ENCODE measurements at regions not wholly inside any gene's neighbourhood (a gene's known extent, or its start where the extent isn't known, plus 50 kb on each side); places are given as distances from the start of the nearest gene placed in this dataset.

DNA sequence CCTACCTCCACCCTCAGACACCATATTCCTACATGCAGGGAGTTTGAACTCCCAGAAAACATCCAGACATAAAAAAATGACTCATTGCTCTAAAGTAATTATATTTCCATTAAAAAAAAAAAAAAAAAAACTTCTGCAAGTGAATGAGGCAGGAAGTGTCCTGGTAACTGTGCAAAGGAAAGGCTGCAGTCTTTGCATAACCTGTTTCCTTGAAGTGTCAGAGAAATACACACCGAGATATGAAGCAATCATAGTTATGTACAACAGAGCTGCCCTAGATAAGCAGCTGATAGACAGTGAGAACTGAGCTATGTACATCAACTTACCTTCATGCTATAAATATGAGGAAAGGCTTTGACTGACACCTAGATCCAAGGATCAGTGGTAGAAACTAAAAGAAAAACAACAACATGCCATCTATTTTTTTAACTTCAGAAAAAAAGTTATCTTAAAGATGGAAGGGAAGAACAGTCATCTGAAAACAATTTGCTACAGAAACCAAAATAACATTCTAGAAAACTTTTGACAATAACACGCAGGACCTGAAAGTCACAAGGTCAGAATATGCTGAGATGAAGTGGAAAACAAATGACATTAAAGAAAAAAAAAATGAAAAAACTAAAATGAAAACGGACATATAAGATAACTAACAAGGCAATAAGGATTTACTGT is 263.2 kb downstream of the SEC23A start:
- no peak for FAIRE-seq

DNA sequence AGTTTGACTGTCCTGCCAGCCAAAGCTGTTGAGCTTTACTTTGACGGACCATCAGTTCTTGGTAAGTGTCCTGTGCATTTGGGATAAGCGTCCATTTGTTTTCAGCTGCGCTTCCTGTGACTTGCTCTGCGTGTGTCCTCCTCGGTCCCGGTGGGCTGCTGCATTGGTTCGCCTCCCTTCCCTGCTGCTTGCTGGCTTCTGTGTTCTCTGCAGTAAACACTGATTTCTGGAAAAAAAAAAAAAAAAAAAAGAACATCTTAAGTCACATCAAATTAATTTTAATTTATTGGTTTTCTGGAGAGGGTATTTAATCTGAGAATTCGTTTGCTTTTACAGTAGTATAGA is 264.1 kb downstream of the SEC23A start:
- no peak for FAIRE-seq

DNA sequence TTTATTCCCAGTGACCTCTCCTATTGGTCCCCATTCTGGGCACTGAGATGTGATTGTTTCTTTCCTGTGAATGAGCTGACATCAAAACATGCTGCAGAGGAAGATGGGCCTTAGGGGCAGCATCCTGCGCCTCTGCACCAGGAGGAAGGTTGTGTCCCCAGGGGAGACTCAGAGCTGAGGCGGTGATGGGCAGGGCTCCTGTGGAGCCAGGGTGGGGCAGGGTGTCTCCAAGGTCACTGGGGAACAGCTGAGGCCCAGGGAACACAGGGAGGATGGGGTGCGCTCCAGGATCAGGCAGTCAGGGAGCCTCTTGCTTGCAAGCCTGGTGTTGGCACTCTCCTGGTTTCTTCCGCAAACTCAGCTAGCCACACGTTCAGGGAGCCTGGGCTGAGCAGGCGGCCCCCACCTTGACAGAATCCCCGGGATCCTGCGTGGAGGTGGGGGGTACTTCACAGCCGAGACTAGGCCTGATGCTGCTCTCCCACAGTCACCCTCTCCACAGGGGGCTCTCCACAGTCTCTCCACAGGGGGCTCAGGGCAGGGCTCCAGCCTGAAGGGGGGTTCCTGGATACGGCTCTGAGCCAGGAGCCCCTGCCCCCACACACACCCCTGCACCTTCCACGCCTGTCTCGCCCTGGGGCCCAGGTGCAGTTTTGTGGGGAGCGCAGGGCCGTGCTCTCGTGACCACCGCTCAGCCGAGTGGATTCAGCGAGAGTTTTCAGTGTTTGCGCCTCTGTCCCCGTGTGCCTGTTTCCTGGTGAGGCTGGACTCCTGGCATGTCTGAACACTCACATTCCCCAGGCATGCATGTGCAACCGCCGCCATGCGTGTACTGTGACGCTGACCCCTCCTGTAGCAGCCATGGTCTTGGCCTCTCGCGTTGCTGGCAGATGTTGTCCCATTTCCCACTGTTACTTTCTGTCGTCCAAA is 264.7 kb downstream of the SEC23A start:
- no peak for FAIRE-seq

DNA sequence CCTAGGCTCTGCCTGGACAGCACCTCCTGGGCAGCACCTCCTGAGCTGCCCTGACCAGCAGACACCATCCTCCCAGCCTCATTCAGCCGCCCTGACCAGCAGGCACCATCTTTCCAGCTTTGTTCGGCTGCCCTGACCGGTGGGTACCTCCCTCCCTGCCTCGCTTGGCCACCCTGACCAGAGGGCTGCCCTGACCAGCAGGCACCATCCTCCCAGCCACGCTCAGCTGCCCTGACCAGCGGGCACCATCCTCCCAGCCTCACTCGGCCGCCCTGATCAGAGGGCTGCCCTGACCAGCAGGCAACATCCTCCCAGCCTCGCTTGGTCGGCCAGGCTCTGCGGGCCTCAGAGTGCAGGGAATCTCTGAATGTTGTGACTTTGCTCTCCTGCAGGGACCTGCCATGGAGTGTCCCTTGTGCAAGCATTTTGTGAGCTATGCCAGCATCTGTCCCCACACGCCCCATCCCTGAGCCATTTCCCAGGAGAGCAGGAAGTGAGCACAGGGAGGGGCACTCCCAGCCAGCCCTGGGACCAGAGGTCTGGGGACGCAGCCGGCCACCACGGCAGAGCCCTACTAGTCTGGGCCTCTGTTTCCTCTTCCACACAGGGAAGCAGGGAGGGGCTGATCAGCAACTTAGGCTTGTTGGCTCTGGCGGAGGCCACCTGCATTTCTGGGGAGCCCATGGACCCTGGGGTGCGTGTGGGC is 265.5 kb downstream of the SEC23A start:
- FAIRE-seq = no peak

DNA sequence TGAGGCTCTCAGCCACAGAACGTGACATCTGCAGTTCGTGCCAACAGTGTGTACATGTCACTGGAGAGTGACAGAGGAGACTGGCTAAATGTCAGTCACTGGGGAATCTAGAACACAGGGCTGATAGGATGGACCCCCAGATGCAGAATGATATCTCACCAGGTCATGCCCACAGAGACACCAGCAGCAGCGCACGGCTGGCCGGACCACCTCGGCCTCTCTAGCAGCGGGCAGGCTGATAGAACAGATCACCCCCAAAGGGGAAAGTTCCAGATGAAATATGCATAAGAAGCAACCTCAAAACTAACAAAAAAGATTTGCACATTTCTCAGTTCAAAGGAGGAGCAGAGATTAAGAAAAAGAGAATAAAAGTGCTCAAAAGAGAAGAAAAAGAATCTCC is 266.5 kb downstream of the SEC23A start:
- no peak for FAIRE-seq

DNA sequence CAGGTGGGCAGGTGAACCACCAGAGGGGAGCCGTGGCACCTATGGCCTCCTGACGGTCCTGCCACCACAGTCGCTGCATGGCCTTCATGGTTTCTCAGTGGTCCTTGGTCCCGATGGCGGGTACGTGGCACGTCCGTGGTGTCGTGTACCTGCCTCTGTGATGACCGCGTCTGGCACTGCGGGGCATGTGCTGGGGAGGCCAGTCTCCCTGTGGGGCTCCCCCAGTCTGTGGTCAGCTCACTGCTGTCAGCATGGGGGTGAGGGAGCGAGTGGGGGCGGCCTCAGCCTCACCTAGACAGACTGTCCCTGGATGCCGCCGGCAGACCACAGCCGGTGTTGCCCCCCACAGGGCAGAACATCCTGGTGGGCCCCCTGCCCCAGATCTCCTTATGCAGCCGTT is 267.2 kb downstream of the SEC23A start:
- FAIRE-seq = no peak

DNA sequence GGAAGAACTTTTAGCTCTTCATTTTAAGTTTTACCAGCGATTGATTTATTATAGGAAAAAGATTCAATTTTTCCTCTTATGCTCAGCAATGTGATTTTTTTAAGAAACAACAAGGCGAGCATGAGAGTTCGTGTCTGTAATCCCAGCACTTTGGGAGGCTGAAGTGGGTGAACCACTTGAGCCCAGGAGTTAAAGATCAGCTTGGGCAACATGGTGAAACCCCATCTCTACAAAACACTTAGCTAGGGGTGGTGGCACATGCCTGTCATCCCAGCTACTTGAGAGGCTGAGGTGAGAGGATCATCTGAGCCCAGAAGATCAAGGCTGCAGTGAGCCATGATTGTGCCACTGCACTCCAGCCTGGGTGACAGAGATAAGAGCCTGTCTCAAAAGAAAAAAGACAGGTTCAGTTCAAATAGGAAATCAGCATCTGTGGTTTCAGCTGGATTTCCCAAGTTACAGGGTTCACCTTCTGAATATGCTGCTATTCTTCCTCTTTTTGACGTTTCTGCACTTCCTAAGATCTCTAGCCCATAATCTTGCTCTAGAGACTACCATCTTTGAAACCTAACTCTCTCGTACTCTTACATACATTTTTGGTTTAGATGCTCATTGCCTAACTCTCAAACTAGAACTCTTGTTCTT is 274.7 kb downstream of the SEC23A start:
- no peak for FAIRE-seq

DNA sequence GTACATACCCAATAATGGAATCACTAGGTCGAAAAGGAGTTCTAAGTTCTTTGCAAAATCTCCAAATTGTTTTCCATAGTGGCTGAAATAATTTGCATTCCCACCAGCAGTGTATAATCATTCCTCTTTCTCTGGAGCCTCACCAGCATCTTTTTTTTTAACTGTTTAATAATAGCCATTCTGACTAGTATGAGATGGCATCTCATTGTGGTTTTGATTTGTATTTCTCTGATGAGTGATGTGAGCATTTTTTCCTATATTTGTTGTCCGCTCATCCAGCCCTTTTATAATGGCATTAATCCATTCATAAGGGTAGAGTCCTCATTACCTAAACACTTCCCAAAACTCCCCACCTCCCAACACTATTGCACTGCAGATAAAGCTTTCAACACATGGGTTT is 278.3 kb downstream of the SEC23A start:
- no peak for FAIRE-seq

DNA sequence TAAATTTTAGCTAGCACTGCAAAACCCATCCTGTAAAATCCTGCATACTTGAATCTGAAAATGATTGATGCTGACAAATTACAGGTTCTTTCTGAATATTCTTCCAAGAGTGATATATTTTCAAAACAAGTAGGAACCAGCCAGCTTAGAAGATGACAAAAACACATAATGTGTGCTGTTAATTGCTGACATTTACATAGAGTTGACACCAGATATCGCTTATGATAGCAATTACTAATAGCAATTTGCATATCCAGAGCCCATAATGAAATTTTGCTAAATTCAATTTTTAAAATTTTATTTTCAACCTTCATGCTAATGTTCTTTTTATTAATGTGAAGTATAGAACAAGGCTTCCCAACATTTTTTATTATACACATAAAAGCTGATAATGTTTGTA is 284.5 kb downstream of the SEC23A start:
- FAIRE-seq = no peak

DNA sequence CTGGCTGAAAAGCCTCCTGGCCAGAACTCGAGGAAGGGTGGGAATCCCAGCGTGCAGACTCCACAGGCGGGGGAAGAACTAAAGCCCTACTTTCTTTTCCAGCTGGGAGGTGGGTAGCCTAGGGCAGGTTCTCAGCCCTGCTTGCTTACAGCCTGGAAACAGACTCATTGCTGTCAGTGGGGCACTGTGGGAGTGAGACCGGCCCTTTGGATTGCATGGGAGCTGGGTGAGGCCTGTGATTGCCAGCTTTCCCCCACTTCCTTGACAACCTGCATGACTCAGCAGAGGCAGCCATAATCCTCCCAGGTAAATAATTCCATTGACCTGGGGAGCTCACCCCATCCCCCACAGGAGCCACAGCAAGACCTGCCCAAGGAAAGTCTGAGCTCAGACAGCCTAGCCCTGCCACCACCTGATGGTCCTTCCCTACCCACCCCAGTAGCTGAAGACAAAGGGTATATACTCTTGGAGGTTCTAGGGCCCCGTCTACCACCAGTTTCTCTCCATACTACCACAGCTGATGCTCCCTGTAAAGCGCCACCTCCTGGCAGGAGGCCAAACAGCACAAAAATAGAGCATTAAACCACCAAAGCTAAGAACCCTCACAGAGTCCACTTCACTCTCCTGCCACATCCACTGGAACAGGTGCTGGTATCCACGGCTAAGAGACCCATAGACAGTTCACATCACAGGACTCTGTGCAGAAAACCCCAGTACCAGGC is 294.1 kb downstream of the SEC23A start:
- FAIRE-seq = no peak

DNA sequence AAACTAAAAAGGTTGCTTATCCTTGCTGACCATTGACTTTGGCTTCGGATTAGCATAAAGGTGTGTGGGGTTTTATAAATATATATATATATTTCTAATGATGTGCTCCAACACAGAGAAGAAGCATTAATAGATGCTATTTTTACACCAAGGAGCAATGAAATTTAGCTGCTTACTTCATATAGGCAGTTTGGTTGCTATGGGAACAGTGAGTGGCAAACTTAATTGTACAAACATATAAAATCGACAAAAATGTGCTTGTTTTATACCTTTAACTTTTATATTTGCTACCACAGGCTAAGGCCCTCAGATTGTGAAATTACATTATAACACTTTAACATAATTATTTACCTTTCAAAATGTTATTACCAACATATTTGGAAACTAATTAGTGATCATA is 303.4 kb downstream of the SEC23A start:
- FAIRE-seq = peak; percentile 28

DNA sequence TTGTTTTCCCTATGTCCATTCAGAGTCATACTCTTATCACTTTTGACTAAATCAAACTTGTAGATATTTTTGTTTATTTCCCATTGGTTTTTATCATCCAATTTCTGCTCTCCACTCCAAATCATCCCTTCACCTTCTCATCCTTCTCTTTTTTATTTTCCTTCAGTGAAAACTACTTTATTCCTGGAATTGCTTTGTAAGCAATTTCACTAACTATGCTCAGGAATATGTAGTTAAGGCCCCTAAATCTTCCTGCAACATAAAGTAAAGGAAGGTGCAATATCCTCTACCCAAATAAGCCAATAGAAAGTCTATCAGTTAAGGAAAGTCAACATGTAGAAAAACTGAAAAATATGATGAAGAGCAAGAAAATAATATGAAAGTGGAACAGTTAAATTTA is 308.4 kb downstream of the SEC23A start:
- no peak for FAIRE-seq

DNA sequence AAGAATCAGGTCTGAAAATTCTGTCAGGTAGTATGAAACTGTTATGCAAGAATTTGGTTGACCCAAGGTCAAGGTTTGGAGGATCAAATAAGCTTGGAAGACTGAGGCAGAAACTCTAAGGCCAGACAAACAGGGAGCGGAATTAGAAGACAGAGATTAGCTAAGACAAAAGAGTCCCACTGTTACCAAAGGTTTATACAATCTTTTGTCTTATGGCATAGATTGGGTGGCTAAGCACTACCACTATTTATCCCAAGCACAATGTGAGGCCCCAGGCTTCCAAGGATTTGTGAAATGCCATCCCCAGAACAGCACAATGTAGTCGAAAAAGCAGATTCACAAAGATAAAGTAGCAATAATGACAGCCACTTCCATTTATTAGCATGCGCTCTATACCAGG is 311.2 kb downstream of the SEC23A start:
- no peak for FAIRE-seq

DNA sequence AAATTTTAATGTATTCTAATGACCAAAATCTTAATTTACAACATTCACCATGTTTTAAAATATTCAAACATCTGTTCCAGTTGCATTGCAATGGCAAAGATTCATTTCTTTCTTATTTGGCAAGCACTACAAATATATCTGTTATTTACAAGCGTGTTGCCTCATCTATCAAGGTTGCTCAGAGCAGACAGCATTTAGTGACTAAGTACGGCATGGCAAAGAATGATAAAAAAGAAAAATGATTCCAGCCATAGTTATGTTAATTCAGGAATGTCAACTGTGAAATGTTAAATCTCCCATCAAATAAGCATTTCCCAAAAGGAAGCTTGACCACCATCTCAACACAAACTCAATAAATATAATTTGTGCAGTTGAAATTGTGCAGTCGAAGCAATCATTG is 312.1 kb downstream of the SEC23A start:
- FAIRE-seq = no peak

DNA sequence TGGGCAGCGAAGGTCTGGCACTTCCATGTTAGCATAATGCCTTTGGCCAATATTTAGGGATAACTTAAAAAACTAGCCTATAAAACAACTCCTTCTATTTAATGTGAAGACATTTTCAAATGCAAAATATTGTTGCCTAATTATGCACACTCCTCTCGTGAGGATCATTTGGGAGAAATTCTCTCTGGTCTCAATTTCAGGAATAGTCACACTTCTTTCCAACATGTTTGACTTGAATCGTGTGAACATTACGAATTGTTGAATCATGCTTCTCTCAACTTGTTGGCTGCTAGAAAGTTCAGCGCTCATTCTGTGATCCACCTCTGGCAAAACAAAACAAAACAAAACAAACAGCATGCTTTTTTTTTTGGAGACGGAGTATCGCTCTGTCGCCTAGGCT is 313.2 kb downstream of the SEC23A start:
- no peak for FAIRE-seq

DNA sequence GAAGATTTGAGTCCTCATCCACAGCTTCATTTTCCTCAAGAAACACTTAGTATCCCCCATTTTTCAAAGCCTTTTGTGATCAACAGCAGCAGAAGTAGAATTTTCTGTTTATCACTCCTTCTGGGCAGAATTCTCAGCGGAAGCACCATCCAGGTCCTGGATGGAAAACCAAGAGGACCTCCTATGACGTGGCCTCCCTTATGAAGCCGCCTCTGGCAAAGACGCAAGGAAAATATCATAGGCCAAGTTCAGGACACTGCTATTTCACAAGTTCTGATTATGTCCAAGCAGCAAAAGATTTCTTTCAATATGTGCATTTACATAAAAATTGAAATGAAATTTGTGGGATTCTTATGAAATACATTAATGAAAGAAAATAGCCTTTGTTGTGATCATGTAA is 315.0 kb downstream of the SEC23A start:
- FAIRE-seq = no peak

DNA sequence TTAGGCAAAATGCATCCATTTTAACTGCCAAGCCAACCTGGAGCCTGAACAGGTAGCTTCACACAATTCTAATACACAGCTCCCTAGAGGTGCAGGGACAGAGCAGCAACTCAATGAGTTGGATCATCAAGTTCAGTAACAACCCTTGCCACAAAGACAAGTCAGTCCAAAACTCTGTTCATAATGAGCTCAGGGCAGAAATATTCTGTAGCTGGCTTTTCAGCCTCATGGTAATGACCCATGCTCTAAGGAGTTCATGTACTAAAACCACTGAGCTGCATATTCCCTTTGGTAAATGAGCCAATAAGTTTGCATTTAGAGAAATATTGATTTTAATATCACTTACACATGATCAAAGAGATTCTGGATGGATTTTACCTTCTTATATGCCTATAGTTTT is 316.1 kb downstream of the SEC23A start:
- FAIRE-seq = no peak

DNA sequence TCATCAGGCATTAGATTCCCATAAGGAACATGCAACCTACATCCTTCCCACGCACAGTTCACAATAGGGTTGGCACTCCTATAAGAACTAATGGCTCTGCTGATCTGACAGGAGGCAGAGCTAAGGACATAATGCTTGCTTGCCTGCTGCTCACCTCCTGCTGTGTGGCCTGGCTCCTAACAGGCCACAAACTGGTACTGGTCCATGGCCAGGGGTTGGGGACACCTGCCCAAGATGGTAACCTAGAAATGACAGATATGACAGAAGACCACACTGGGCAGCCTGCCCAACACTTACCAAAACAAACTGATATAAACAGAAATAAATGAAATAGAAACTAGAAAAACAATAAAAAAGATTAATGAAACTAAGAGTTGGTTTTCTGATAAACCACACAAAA is 325.6 kb downstream of the SEC23A start:
- FAIRE-seq = no peak

DNA sequence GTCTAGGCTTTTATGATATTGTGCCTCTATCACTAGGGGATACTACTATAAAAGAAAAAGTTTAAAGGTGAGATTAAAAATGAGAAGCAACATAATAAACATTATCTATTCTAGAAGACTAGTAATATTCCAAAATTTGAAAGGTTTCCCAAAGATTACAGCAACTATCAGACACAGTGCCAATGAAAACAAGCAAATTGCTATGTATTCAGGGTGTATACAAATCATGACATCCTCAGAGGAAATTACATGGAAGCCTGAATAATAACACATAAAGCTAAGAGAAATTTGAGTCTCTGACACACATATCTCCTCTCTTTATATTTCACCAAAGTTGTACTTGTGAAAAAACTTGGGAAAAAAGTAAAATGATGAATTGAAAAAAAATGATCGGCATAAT is 327.0 kb downstream of the SEC23A start:
- FAIRE-seq = no peak

DNA sequence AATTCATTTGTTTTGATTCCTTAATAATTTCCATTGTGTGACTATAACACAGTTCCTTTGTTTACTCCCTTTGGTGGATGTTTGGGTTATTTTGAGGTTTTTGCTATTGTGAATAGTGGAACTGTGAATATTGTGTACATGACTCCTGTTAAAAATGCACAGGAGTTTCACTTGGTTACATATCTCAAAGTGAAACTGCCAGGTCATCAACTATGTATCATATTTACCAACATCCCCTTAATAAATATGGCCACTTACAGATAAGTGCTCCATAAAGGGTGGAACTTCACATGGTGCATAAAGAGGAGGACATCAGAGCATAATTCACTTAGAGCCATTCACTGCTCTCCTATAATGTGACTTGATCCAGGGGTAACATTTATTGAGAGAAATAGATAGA is 328.9 kb downstream of the SEC23A start:
- no peak for FAIRE-seq

DNA sequence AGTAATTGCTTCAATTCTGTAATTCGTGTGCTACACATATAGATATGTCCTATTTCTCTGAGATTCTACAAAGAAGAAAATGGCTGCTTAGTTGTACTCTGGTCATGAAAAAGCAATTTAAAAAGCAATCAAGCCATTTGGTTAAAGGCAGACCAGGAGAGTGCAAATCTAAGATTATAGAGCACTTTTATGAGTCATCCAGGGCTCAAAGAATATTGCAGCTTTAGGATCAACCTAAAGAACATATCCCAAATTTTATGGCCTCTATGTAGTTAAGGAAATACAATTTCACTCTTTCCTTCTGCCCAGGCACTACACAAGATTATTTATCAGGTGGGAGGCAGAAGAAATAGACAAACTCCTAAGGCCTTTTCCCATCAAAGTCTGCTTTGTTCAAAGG is 332.8 kb downstream of the SEC23A start:
- FAIRE-seq = peak; percentile 66

DNA sequence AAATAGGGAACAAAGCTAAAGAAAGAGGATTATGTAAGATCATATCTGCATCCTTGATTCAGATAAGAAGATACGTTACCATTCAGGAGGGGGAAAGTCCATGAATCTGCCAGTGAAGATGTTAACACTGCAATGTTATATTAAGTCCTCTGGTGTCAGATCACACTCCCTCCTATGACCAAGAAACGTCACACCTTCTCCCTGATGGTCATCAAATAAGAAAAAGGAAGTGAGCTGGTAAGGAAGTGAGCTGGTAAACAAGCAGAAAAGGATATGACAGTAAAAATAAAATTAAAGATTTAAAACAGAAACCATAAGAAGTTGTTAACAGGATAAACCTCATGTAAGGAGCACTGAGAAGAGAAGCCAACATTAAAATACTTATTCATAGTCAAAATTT is 340.2 kb downstream of the SEC23A start:
- FAIRE-seq = no peak

DNA sequence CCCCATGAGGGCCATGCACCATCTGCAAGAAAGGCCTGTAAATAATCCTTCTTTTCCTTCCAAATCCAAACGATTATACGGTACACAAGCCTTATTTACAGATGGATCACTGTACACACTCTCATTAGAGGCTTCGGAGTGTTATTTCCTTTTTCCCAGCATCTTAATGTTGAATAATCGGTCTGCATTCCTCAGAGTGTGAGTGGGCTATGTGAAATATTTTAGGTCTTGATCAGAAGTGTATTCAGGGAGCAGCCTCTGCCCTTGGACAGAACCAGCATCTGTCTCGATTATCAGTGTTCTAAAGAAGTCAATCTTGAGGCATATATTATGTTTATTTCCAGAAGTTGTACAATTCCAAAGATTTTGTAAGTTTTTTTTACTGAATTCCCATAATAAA is 340.6 kb downstream of the SEC23A start:
- FAIRE-seq = no peak
